RWPE1 (cell line): ENCODE measurements at regions not wholly inside any gene's neighbourhood (a gene's known extent, or its start where the extent isn't known, plus 50 kb on each side); places are given as distances from the start of the nearest gene placed in this dataset.

Experiments used
- CTCF ChIA-PET: fragments of 350-600 bp; sonication (Branson Sonifier 250); formaldehyde crosslinking; extraction: SDS; loops from one replicate; lab custom pipeline; 2021; lab: Yijun Ruan, JAX
- POLR2A ChIA-PET: fragments of 400-600 bp; formaldehyde crosslinking; extraction: SDS; loops from one replicate; lab custom pipeline; 2020; ENCODE audit warnings: antibody characterized with exemption; ENCODE audit not compliant: low non-redundant PET; lab: Yijun Ruan, JAX
- DNase-seq: peaks from one replicate; pipeline ENCODE4 v3.0.0; 2012; ENCODE audit warnings: low spot score
- H3K27ac ChIP-seq: fragments of 450-650 bp; 2 replicates; pipeline ENCODE4 v1.5.1; 2017
- TF ChIP-seq, protein P1 (sequence below): fragments of 450-650 bp; conservative IDR thresholded peaks from 2 replicates; pipeline ENCODE4 v1.5.1; 2017; ENCODE audit warnings: low read depth, mild to moderate bottlenecking

DNA sequence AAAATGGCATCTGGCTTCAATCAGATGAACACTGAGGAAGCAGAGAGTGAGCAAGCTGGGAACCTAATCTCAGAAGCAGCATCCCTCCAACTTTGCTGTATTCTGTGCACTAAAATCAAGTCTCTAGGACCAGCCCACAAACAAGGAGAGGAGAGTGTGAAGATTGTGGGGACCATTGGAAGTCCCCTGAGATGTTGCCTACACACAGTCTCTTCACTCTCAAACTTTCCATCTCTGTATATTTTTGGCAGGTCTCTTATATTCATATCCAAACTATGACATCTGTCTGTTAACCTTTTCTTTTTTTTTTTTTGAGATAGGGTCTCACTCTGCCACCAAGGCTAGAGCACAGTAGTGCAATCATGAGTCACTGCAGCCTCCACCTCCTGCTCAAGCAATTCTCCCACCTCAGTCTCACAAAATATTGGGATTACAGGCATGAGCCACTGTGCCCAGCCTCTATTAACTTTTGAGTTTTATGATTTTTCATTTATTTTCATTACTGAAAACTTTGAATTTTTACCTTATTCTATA is 1096.4 kb downstream of the TBC1D22A start:
- no peak overlapping the region for H3K27ac ChIP-seq
- ChIA-PET POLR2A (no interaction called here), CTCF (no interaction called here)
- TF ChIP-seq, protein P1, sequence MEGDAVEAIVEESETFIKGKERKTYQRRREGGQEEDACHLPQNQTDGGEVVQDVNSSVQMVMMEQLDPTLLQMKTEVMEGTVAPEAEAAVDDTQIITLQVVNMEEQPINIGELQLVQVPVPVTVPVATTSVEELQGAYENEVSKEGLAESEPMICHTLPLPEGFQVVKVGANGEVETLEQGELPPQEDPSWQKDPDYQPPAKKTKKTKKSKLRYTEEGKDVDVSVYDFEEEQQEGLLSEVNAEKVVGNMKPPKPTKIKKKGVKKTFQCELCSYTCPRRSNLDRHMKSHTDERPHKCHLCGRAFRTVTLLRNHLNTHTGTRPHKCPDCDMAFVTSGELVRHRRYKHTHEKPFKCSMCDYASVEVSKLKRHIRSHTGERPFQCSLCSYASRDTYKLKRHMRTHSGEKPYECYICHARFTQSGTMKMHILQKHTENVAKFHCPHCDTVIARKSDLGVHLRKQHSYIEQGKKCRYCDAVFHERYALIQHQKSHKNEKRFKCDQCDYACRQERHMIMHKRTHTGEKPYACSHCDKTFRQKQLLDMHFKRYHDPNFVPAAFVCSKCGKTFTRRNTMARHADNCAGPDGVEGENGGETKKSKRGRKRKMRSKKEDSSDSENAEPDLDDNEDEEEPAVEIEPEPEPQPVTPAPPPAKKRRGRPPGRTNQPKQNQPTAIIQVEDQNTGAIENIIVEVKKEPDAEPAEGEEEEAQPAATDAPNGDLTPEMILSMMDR = no peak
- DNase-seq = no peak

DNA sequence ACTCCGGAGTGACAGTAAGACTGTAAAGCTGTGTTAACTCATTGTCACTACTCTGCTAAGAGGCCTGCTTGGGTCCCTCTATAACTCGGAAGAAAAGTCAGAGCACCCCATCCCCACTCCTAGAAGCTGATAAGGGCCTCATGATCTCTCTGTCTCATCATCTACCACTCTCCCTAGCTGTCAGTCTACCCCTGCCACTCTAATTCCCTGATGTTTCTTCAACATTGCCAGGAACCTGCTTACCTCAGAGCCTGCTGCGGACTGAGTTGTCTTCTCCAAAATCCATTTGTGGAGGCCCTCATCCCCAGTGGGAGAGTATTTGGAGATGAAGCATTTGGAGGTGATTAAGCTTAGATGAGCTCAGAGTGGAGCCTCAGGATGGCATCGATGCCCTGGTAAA is 1092.2 kb downstream of the TBC1D22A start:
- CTCF ChIA-PET = no interaction called here
- H3K27ac ChIP-seq = no peak overlapping the region
- TF ChIP-seq, protein P1 = no peak
- DNase-seq = no peak
- POLR2A ChIA-PET = no interaction called here

DNA sequence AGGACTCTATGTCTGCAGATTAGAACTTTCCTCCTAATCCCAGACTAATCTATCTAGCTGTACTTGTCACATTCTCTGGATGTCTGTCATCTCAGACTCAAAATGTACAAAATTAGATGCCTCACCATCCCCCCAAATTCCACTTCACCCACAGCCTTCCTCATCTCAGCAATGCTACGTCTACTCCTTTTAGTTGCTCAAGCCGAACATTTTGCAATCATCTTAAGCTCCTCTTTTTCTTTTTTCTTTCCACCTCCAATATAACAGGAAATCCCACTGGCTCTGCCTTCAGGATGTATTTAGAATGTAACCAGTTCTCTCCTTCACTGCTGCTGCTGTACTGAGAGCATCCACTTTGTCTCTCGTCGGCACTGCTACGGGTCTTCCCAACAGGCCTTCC is 1091.8 kb downstream of the TBC1D22A start:
- TF ChIP-seq, protein P1 = no peak
- H3K27ac ChIP-seq = no peak overlapping the region

DNA sequence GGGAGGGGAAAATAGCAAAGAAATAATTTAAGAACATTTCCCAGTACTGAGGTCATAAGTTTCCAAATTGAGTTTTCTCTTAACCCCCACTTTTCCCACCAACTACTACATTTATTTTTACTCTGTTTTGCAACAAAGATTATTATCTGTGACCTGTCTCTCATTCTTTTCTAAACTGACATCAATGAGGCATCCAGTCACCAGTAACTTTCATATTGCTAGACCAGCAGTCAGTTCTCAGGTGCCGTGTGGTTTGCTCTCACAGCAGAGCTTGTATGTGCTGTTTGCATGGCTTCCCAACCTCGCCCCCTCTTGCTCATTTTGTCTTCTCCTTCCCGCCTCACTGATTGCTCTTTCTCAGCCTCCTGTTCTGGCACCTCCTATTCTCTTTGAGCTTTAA is 1091.3 kb downstream of the TBC1D22A start:
- H3K27ac ChIP-seq = no peak overlapping the region
- no peak for DNase-seq
- ChIA-PET POLR2A (no interaction called here), CTCF (no interaction called here)
- TF ChIP-seq, protein P1 = no peak

More for the DNA sequence above, 1091.8 kb downstream of the TBC1D22A start:
- CTCF ChIA-PET = no interaction called here
- POLR2A ChIA-PET = no interaction called here
- DNase-seq = no peak

DNA sequence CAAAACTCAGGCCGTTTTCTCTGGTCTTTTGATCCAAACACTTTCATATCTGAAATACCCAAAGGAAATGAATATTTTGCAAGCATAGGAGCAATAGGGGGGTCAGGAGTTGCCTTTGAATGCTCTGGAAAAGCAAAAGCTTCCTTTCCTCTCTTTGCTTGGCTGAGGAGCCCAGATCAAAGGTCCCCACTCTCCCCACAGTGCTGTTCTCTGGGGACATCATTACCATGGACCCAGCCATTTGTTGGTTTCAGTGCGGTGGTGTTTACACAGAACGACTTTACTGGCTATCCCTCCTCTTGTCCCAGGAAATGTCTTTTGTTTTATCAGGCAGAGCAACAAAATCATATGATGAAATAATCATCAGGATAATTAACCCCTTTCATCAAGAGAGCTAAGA is 1089.1 kb downstream of the TBC1D22A start:
- POLR2A ChIA-PET = no interaction called here

DNA sequence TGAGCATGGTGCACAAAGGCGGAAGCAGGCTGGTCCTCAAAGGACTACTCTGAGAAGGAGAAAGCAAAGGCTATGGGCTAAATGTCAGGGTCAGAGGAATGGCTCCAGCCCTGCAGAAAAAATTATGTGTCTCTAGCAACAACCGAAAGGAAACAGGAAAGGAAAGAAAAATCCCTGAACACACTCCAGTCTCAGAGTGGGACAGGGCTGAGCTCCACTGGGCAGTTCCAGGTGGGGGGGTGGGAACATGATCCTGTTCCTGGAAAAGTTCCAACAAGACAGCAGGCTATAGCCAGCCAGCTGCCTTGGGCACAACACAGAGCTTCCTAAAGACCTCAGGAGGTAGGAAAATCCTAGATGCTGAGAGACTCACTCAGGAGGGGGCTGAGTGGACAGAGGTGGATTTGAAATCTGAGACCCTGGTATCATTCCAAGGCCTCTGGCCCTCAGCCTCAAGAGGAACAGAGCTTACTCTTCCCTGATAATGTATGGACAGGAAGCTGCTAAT is 1088.2 kb downstream of the TBC1D22A start:
- DNase-seq = peak; percentile 2
- ChIA-PET CTCF (no interaction called here), POLR2A (no interaction called here)
- TF ChIP-seq, protein P1 = no peak
- H3K27ac ChIP-seq = peak overlapping the region; percentile 56

More for the DNA sequence above, 1089.1 kb downstream of the TBC1D22A start:
- H3K27ac ChIP-seq = no peak overlapping the region
- DNase-seq = no peak
- CTCF ChIA-PET = no interaction called here
- TF ChIP-seq, protein P1 = no peak

DNA sequence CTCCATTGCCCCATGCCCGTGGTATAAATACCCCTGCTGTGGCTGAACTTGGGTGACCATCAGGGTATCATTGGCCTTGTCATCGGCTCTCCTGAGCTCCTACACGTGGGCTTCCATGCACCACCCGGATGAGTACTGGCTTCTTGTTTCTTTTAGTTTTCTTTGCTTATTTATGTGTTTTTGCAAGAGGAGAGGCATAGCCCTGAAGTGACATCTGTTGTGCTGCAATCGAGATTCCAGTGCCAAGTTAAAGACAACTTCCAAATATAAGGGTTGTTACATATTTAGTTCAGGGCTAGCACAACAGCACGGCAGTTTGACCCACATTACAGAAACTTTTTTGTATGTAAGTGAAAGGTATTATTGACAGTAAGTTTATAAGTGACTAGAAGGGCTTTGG is 1087.1 kb downstream of the TBC1D22A start:
- ChIA-PET POLR2A (no interaction called here), CTCF (no interaction called here)
- no peak for DNase-seq
- TF ChIP-seq, protein P1 = no peak
- no peak overlapping the region for H3K27ac ChIP-seq
